PC-9 (cell line): ENCODE measurements at regions not wholly inside any gene's neighbourhood (a gene's known extent, or its start where the extent isn't known, plus 50 kb on each side); places are given as distances from the start of the nearest gene placed in this dataset.

Experiments
- EZH2 ChIP-seq: fragments of 200-600 bp; sonication (generic); IDR thresholded peaks from 2 replicates; pipeline ENCODE4 v1.8.0; 2017; ENCODE audit warnings: antibody characterized with exemption, low read depth
- TF ChIP-seq, protein P1 (sequence below): fragments of 200-600 bp; sonication (generic); conservative IDR thresholded peaks from 2 replicates; pipeline ENCODE4 v1.6.1; 2017; ENCODE audit warnings: mixed run types, antibody characterized with exemption, mild to moderate bottlenecking, moderate library complexity

DNA sequence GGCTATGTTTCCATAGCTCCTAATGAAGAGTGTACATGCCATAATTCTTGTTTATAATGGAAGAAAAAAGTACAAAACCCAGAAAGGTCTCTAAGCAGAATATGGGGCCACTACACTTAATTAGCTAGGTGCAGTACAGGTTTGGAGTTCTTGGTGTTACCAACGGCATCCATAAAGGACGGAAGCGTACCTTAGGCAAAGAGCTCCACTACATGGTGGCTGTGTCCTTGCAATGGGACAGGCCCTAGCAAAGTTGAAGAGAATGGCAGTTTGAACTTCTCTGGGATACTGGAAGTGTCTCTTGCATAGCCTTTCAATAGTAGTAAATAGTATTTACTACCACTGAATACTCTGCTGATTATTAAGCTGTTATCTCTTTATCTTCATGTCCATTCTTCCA lies 371.7 kb upstream of the MMS22L start:
- TF ChIP-seq, protein P1, sequence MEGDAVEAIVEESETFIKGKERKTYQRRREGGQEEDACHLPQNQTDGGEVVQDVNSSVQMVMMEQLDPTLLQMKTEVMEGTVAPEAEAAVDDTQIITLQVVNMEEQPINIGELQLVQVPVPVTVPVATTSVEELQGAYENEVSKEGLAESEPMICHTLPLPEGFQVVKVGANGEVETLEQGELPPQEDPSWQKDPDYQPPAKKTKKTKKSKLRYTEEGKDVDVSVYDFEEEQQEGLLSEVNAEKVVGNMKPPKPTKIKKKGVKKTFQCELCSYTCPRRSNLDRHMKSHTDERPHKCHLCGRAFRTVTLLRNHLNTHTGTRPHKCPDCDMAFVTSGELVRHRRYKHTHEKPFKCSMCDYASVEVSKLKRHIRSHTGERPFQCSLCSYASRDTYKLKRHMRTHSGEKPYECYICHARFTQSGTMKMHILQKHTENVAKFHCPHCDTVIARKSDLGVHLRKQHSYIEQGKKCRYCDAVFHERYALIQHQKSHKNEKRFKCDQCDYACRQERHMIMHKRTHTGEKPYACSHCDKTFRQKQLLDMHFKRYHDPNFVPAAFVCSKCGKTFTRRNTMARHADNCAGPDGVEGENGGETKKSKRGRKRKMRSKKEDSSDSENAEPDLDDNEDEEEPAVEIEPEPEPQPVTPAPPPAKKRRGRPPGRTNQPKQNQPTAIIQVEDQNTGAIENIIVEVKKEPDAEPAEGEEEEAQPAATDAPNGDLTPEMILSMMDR, result no peak
- no peak for TF ChIP-seq EZH2
